ENCODE measurements at regions not wholly inside any gene's neighbourhood (a gene's known extent, or its start where the extent isn't known, plus 50 kb on each side); places are given as distances from the start of the nearest gene placed in this dataset.

- ChIA-PET CTCF (interaction anchor here (3.0 to 3.4 kb wide), 2 partner anchors 13 to 17 kb away, joined by 10 to 14 read pairs; no protein-coding TSS in a partner anchor), POLR2A (no interaction called here)
- TF ChIP-seq NPAS2 (CRISPR knock-in tag; IDR thresholded peaks at IDR 0.05; ENCODE audit: borderline replicate concordance) (no peak), MAFK (IDR thresholded peaks at IDR 0.05; ENCODE audit: partially characterized antibody) (peak; percentile 86), MAZ (IDR thresholded peaks at IDR 0.05; ENCODE audit: borderline replicate concordance, low read depth, low read length) (no peak), BCL3 (IDR thresholded peaks at IDR 0.05) (no peak), NFE2L2 (conservative IDR thresholded peaks at IDR 0.05; ENCODE audit: low read length) (peak; percentile 88), ESRRA (IDR thresholded peaks at IDR 0.05; ENCODE audit: borderline replicate concordance, low read length) (no peak)
- Histone ChIP-seq H3K9me3 (no peaks in the 10 kb centered on the region), H3K4me3 (no peak overlapping the region), H3K4me2 (peak overlapping the region; percentile 17; the same call in 1 of the 3 replicates), H3K4me1 (peaks cover 10% of the 10 kb centered on the region), H3K27ac (peak overlapping the region; percentile 49 to 68)
- FAIRE-seq, result no peak
- no peak for ATAC-seq
- DNase-seq (ENCODE audit: low read depth in 1 of 2, low spot score in 1 of 2), result peak in 1 of 2 experiments; percentile 7
- WGBS (ENCODE audit: missing lambda C conversion rate), result 41% methylated on average over 3 of the region's 3 CpGs
Observed at GRCh38 chr9:78383130-78383529, 86.2 kb downstream of the PSAT1 start.

- WGBS (ENCODE audit: missing lambda C conversion rate), result 89% methylated on average over 1 of the region's 1 CpG
- peaks cover 10% of the 10 kb centered on the region for H3K4me1 ChIP-seq
- H3K27ac ChIP-seq, result no peak overlapping the region
- ATAC-seq (no peak), FAIRE-seq (no peak), DNase-seq (ENCODE audit: low read depth in 1 of 2, low spot score in 1 of 2) (no peak)
- CTCF ChIA-PET, result no interaction called here
- no peaks in the 10 kb centered on the region for H3K9me3 ChIP-seq
- no peak overlapping the region for H3K4me3 ChIP-seq
- no peak for TF ChIP-seq KDM5A (IDR thresholded peaks at IDR 0.05)
- TF ChIP-seq SMC3 (IDR thresholded peaks at IDR 0.05), result no peak
- no peak for TF ChIP-seq USF2 (IDR thresholded peaks at IDR 0.05)
- no peak for TF ChIP-seq ATOH8 (CRISPR knock-in tag; IDR thresholded peaks at IDR 0.05; ENCODE audit: low read depth)
- TF ChIP-seq MAZ (IDR thresholded peaks at IDR 0.05; ENCODE audit: borderline replicate concordance, low read depth, low read length), result no peak
- no peak for TF ChIP-seq CHD2 (IDR thresholded peaks at IDR 0.05; ENCODE audit: low read length, partially characterized antibody)
- no peak for TF ChIP-seq HOXA7 (CRISPR knock-in tag; IDR thresholded peaks at IDR 0.05)
- TF ChIP-seq FOSB (CRISPR knock-in tag; IDR thresholded peaks at IDR 0.05), result no peak
- TF ChIP-seq MYC (IDR thresholded peaks at IDR 0.05; ENCODE audit: borderline replicate concordance, low read length), result no peak
- no peak for TF ChIP-seq HMGXB4 (CRISPR knock-in tag; IDR thresholded peaks at IDR 0.05; ENCODE audit: borderline replicate concordance)
- no peak for TF ChIP-seq HES2 (IDR thresholded peaks at IDR 0.05)
- TF ChIP-seq POLR2AphosphoS2 (conservative IDR thresholded peaks at IDR 0.05; ENCODE audit: low read length), result no peak
- no peak for TF ChIP-seq JUN (IDR thresholded peaks at IDR 0.05)
- no peak for TF ChIP-seq BHLHE40 (IDR thresholded peaks at IDR 0.05; ENCODE audit: low read depth, low read length)
- no peak for TF ChIP-seq ELK1 (IDR thresholded peaks at IDR 0.05; ENCODE audit: low read depth, low read length)
- H3K4me2 ChIP-seq, result no peak overlapping the region
- POLR2A ChIA-PET, result no interaction called here
Observed at GRCh38 chr9:78386348-78386747, 89.4 kb downstream of the PSAT1 start.
